Fibroblast of lung (primary cell): ENCODE measurements at regions not wholly inside any gene's neighbourhood (a gene's known extent, or its start where the extent isn't known, plus 50 kb on each side); places are given as distances from the start of the nearest gene placed in this dataset.

ENCODE experiments used
- DNase-seq, 2 donors: peaks; one replicate each; pipeline versions ENCODE4 v3.0.0 to v3.0.0-alpha.2; 2010; ENCODE audit warnings: low read depth in 2 of 2
- H2AFZ ChIP-seq: 2 replicates; pipeline ENCODE4 v1.5.1; 2012; ENCODE audit warnings: low read length, control low read depth, inconsistent platforms
- H3K27ac ChIP-seq: 2 replicates; pipeline ENCODE4 v1.5.1; 2011; ENCODE audit warnings: low read length, control low read depth; ENCODE audit not compliant: insufficient read depth
- H3K27me3 ChIP-seq: 2 replicates; pipeline ENCODE4 v1.5.1; 2011; ENCODE audit warnings: mild to moderate bottlenecking, low read length; ENCODE audit not compliant: control insufficient read depth, insufficient read depth
- H3K36me3 ChIP-seq: 2 replicates; pipeline ENCODE4 v1.5.1; 2011; ENCODE audit warnings: low read length; ENCODE audit not compliant: control insufficient read depth, insufficient read depth
- H3K4me1 ChIP-seq: 2 replicates; pipeline ENCODE4 v1.5.1; 2011; ENCODE audit warnings: low read length; ENCODE audit not compliant: control insufficient read depth, insufficient read depth; ENCODE audit errors: extremely low read depth
- H3K4me2 ChIP-seq: 2 replicates; pipeline ENCODE4 v1.5.1; 2011; ENCODE audit warnings: low read length, control low read depth; ENCODE audit not compliant: insufficient read depth; ENCODE audit errors: extremely low read depth
- H3K4me3 ChIP-seq, 4 experiments: fragments of 200-600 bp in 1 of 4; sonication (generic) in 1 of 4; replicated peaks in 1 of 4; 2 replicates each; pipeline ENCODE4 v1.5.1; 2011 to 2016; ENCODE audit warnings: low read length in 4 of 4, low read depth in 3 of 4, mild to moderate bottlenecking in 3 of 4, control low read depth in 2 of 4, inconsistent platforms in 1 of 4, mixed read lengths in 1 of 4; ENCODE audit not compliant: insufficient read depth in 1 of 4; ENCODE audit errors: control extremely low read depth in 1 of 4
- H3K79me2 ChIP-seq: 2 replicates; pipeline ENCODE4 v1.5.1; 2012; ENCODE audit warnings: mild to moderate bottlenecking, low read length, inconsistent platforms; ENCODE audit not compliant: control insufficient read depth, insufficient read depth
- H3K9ac ChIP-seq: 2 replicates; pipeline ENCODE4 v1.5.1; 2011; ENCODE audit warnings: mild to moderate bottlenecking, low read length, control low read depth; ENCODE audit not compliant: insufficient read depth
- H3K9me3 ChIP-seq: 2 replicates; pipeline ENCODE4 v1.5.1; 2012; ENCODE audit warnings: low read depth, low read length; ENCODE audit not compliant: control insufficient read depth, insufficient read depth
- H4K20me1 ChIP-seq: 2 replicates; pipeline ENCODE4 v1.5.1; 2011; ENCODE audit warnings: low read length; ENCODE audit not compliant: control insufficient read depth, insufficient read depth; ENCODE audit errors: extremely low read depth
- CTCF ChIP-seq, 2 donors: IDR thresholded peaks in 1 of 2; conservative IDR thresholded peaks in 1 of 2; 1 replicate in 1 of 2; 2 replicates in 1 of 2; pipeline ENCODE4 v1.5.1; 2011 to 2012; ENCODE audit warnings: low read length in 2 of 2, control low read depth in 1 of 2, inconsistent platforms in 1 of 2, low read depth in 1 of 2, mild to moderate bottlenecking in 1 of 2
- EZH2 ChIP-seq: IDR thresholded peaks from 2 replicates; pipeline ENCODE4 v1.5.1; 2012; ENCODE audit warnings: low read length, control low read depth, mild to moderate bottlenecking; ENCODE audit errors: missing control alignments

- Histone ChIP-seq H3K4me1 (no peaks in the 10 kb centered on the region), H3K27ac (no peak overlapping the region), H3K27me3 (no peaks in the 10 kb centered on the region), H2AFZ (no peak overlapping the region), H4K20me1 (no peaks in the 10 kb centered on the region), H3K9me3 (no peaks in the 10 kb centered on the region), H3K9ac (no peak overlapping the region), H3K4me2 (no peak overlapping the region), H3K4me3 (no peak overlapping the region), H3K36me3 (no peaks in the 10 kb centered on the region), H3K79me2 (no peaks in the 10 kb centered on the region)
- no peak for DNase-seq
- TF ChIP-seq EZH2 (no peak), CTCF (conservative IDR thresholded peaks at IDR 0.05 in 1 of 2, IDR thresholded peaks at IDR 0.05 in 1 of 2; ENCODE audit: low read depth in 1 of 2, low read length in 2 of 2) (no peak)
These were observed 1355.1 kb upstream of the WWC1 start for GRCh38 chr5:166936351-166936750.

GRCh38 chr5:166938071-166938470 is 1353.4 kb upstream of the WWC1 start:
- Histone ChIP-seq H3K27me3 (no peaks in the 10 kb centered on the region), H2AFZ (no peak overlapping the region), H3K9ac (no peak overlapping the region), H4K20me1 (no peaks in the 10 kb centered on the region), H3K27ac (no peak overlapping the region), H3K4me1 (no peaks in the 10 kb centered on the region), H3K36me3 (no peaks in the 10 kb centered on the region), H3K4me3 (no peak overlapping the region), H3K79me2 (no peaks in the 10 kb centered on the region), H3K9me3 (no peaks in the 10 kb centered on the region), H3K4me2 (no peak overlapping the region)
- TF ChIP-seq CTCF (conservative IDR thresholded peaks at IDR 0.05 in 1 of 2, IDR thresholded peaks at IDR 0.05 in 1 of 2; ENCODE audit: low read depth in 1 of 2, low read length in 2 of 2), result no peak
- no peak for TF ChIP-seq EZH2
- no peak for DNase-seq

GRCh38 chr5:166942948-166943347 is 1348.5 kb upstream of the WWC1 start:
- DNase-seq, result no peak

More at GRCh38 chr5:166942948-166943347, 1348.5 kb upstream of the WWC1 start:
- H3K27me3 ChIP-seq, result no peaks in the 10 kb centered on the region
- H3K4me3 ChIP-seq, result no peak overlapping the region
- no peaks in the 10 kb centered on the region for H3K9me3 ChIP-seq
- TF ChIP-seq EZH2 (no peak), CTCF (conservative IDR thresholded peaks at IDR 0.05 in 1 of 2, IDR thresholded peaks at IDR 0.05 in 1 of 2; ENCODE audit: low read depth in 1 of 2, low read length in 2 of 2) (no peak)
- H3K27ac ChIP-seq, result no peak overlapping the region
- H3K4me2 ChIP-seq, result no peak overlapping the region
- H4K20me1 ChIP-seq, result no peaks in the 10 kb centered on the region
- H3K79me2 ChIP-seq, result no peaks in the 10 kb centered on the region
- no peak overlapping the region for H3K9ac ChIP-seq
- no peaks in the 10 kb centered on the region for H3K4me1 ChIP-seq
- no peak overlapping the region for H2AFZ ChIP-seq
- no peaks in the 10 kb centered on the region for H3K36me3 ChIP-seq
